ENCODE measurements at regions not wholly inside any gene's neighbourhood (a gene's known extent, or its start where the extent isn't known, plus 50 kb on each side); places are given as distances from the start of the nearest gene placed in this dataset.

DNA sequence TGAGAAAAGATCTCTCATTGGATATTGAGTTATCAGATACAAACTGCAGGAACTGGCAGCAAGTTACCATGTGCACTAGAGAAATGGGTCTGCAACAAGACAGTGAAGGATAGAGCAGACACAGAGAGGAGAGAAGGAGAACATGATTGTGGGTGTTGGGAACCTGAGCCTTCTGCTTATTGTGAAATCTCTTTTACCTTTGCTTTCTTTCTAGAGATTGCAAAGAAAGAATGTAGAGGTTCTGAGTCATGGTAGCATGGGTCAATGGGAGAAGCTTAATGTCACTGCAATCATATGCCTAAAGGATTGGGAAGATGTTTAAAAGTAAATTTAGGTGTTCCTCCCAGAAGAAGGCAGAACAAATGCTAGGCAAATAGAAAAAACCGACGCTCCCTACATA is 821.4 kb downstream of the CCSER2 start:
- ATAC-seq = no peak

DNA sequence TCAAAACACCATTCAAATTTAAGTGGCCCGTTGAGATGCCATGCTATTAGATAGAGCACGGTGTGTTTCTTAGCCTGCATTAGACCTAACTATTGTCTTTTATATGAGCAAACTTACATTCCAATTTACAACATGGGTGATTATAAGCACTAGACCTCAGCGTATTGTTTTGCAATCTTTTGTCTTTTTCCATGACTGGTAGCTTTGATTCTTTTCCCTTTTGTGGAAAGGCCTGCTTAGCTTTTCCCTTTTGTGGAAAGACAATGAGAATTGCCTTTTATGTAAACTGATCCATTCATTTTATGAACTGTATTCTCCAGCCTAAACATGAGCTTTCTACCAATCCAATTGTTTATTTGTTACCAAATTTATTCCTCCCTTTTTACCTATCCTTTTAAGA is 823.1 kb downstream of the CCSER2 start:
- no peak for ATAC-seq

DNA sequence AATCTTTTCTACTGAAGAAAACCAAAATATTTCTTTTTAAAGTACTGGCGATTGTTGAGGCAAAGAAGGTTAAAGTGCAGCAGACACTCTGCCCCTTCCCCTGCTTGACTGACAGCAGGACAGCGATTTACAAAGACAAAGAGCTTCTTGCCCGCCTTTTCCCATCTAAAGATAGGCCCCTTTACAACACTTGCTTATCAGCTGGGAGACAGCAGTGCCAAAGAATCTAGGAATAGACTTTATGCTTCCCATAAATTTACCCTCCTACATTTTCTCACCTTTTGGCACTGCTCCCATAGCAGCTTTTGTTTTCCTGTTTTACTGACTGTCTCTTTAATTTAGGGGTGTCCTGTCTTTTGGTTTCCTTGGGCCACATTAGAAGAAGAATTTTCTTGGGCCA is 824.1 kb downstream of the CCSER2 start:
- no peak for ATAC-seq

DNA sequence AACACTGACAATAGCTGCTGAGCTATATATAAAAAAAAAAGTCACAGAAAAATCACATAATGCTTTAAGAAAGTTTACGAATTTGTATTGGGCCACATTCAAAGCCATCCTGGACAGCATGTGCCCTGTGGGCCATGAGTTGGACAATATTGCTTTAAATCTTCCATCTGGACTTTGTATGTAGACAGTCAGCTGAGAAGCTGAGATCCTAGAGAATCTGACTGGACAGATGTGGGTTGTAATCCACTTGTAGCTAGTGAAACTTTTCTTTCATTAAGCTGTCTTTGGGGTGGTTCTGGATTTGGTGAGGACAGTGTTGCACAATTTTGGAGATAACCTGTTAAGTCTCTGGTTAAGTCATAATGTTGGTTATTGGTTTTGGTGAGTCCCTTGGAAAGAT is 824.5 kb downstream of the CCSER2 start:
- no peak for ATAC-seq

DNA sequence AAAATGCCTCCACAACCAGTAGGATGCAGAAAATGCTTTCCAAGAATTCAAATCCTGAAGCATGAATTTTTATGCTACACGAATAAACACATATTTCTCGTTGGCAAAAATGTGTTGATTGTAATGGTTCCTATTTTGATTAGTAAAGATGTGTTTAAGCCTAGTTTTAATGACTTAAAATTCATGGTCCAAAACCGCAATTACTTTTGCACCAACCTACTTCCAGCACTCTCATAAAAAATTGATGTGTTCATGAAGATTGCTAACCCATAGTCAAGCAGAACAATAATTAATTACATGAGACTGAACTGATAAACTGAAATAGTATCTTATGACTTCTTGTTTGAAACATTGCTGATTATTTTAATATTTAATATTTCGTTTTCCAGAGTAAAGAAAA is 828.8 kb downstream of the CCSER2 start:
- no peak for ATAC-seq

DNA sequence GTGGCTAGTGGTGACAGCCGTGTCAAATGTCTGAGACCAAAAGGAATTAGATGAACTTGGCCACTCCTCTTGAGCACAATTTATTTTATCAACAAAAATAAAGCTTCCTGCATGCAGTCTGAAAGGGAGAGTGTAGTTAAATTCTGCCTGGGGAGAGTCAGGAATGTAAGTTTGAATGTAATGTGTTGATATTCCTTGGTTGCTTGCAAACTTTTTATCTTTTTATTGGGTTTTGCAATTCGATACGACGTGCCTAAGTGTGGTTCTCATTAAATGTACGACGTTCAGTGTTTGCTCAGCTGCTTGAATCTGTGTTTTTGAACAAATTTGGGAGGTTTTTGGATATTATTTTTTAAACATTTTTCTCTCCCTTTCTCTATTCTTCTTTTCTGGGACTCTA is 839.9 kb downstream of the CCSER2 start:
- ATAC-seq = no peak

DNA sequence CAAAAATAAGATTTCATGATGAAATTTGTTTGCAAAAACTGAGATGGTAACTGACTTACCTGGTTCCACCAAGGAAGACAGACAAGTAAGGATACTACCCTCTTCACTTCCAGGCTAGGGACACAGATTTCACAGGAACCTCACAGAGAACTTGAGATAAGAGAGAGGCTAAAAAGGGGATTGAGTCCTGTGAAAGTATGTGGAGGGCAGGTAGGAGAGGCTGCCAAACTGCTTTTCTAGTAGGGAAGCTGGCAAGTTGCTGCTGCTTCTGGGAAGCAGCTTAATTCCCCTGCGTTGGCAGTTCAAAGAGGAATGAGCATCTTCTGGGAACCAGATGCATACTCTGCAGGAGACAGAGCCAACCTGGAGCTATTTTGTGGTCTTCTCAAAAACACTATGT is 841.6 kb downstream of the CCSER2 start:
- no peak for ATAC-seq

DNA sequence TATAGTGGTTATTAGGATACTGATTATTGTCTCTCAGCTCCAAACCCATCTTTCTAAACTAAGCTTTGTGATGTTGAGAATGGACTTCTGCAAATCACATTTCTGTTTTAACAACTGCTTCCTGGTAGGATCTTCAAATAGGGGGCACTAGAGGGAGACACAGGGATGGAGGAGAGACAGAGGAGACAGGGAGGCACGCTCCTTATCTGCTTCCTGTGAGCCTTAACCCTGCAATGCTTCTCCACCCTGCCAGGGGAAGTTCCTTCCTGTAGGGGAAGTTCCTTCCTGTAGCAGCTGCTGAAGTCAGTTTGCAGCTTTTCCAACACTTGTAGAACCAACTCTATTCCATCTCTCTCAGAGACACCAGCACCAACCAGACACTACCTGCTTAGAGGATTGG is 847.2 kb downstream of the CCSER2 start:
- no peak for ATAC-seq

DNA sequence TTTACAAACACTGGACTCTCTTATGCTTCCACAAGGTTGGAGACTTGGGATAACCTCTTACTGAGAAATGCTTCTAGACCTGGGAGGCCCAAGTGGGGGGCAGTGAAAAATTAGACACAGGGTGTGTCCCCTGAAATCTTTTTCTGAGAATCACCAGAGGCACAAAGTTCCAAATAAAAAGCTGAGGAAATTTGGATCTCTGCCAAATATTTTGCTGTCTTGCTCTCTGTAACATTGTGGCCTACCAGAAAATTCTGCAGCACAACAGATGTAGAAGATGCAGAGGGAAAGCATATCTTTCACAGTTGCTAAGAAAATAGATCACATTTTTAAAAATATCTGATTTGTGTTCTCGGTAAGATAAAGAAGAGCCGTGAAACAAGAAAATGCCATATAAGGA is 849.4 kb downstream of the CCSER2 start:
- no peak for ATAC-seq

DNA sequence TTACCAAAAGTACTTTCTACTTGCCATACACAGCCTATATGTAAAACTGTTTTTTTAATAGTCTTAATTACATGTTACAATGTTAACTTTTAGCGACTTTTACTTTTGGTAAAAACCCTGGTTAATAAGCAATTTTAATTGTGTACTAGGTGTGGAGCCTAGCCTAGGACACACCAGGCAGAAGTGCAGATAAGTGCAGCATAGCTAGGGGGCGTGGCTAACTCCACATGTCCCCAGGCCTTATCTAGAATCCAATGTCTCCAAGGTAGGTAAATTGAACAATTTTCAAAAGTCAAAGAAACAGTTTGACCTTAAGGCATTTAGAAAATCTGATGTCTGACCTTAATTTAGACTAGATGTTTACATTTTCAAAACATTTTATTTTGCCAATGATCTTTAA is 858.7 kb downstream of the CCSER2 start:
- no peak for ATAC-seq

DNA sequence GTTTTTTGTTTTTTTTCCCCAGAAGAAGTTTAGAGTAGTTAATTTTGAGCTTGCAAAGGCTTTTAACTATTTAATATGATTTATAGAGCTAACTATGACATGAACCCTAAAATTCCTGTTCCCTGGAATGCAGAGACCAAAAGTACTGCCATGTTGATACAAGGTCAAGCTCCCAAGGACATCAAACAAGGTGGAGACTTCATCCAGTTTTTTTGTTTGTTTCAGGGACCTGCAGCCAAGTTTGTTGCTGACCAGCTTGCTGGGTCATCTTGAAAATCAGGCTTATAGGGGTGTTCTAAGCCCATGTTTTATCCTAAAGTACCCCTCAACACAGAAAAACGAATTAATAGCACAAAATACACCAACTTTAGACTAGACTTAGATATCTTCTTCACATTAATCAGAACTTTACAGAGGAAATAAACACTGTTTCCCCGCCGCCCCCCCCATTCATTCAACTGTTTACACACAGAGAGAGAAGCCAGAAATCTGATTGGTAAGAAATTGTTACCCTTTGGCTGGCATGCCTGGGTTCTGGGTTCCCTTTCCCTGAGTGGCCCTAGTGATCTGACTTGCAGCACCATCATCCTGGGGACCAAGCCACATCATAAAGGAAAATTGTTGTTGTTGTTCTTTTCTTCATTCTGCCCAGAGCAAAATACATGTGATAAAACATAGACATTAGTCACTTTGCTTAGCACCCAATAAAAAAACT is 860.5 kb downstream of the CCSER2 start:
- ATAC-seq = no peak

DNA sequence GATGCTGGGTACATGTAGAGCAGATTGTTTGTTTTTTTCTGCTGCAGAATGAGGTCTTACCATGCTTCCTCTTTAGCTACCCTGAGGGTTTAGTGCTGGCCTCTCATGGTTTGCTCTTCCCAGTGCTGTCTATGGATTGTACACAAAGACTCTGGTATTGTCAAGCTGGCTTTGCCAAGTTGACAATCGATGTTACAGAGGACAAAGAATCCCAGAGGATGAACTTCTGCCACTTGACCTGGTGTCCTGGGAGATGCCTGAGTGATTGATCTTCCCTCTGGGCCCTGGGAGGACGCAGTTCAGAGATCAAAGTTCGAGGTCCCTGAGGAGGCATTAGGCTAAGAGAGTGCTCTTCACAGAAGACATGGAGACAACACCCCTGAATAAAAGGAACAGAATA is 865.4 kb downstream of the CCSER2 start:
- ATAC-seq = no peak

DNA sequence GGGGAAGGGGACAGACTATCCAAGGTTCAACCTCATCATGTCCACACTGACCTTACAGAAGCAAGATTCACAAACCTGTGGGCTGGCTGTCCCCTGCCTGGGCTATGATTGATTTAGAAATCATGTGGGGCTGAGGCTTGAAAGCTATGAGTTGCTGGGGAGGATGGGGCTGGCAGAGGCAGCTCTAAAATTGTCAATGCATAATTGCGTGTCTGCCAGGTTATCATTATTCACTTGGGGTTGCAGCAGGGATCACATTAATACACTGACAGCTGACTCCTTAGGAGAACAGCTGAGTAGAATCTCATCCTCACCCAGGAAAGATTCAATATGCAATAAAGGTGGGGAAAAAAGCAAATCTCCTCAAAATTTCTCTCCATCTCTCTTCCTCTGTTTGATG is 866.3 kb downstream of the CCSER2 start:
- ATAC-seq = no peak

DNA sequence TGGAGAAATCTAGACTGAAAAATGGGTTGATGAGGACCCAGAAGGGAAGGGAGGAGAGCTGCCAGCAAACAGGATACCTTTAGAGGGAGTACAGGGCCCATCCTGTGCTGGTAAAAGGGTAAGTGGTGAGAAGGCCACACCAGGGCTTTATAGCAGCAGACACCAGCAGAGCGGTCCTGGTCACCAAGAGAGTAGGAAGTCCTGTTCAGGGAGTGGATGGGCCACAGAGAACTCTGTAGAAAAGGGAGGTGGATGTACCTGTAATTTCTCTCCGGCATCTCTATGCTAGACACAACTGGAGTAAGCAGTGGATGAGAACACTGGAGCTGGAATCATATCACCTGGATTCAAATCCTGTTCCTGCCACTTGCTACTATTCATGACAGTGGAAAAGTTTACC is 867.2 kb downstream of the CCSER2 start:
- ATAC-seq = no peak

DNA sequence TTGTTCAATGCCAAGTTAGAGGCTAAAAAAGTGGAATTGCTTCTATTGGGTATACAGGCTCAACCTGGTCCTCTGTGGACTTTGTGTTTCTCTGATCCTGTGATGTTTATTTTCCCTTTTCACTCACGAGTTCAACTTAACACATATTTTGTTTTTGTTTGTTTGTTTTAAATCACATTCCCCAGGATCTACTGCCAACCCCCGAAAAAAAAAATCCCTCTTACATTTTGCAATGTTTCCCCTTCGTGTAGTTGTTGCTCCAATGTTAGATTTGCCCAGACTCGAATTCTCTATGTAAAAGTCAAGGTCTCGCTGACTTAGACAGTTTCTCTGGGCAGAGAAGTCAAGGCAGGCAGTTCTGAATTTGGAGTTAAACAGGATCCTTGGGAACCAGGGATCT is 876.4 kb downstream of the CCSER2 start:
- no peak for ATAC-seq

DNA sequence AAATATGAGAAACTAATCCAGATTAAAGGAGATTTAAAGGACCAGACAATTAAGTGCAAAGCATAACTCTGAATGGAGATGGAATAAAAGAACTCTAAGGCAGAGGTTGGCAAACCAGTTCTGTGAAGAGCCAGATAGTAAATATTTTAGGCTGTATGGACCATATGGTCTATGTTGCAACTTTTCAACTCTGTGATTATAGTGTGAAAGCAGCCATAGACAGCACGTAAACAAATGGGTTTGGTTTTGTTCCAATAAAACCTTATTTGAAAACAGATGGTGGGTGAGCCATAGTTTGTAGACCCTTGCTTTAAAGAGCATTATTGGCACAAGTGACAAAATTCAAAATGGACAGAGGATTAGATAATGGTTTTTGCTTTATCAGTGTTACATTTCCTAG is 884.1 kb downstream of the CCSER2 start:
- no peak for ATAC-seq

DNA sequence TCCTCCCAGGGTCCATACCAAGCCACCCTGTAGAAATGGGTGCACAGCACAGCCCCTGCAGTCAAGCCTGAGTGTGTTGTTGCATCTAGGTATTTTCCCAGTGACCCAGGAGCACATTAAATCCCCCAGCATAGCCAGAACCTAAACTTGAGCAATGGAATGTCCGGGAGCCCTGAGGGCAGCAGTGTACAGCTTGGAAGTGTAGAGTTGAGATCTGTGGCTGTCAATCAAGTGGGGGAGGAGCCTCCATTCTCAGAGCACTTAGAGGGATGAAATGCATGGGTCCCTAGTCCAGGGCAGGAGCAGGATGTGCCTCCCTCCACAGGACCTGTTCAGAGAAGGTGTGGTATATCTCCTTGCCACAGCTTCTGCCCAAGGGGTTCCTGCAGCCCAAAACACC is 885.1 kb downstream of the CCSER2 start:
- no peak for ATAC-seq

DNA sequence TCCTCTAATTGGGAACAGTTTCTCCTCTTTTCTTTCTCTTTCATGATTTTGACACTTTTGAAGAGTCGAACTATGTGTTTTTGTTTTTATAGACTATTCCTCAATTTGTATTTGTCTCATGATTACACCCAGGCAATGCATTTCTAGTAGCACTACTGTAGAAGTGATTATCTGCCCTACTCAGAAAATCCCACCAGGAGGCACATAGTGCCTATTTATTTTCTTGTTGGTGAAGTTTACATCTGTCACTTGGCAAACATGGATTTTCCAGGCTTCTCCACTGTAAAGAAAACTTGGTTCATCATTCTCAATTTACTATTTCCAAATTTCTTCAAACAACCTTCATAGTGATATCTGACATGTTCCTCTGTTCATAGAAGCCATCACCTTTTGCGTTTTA is 893.9 kb downstream of the CCSER2 start:
- ATAC-seq = no peak

DNA sequence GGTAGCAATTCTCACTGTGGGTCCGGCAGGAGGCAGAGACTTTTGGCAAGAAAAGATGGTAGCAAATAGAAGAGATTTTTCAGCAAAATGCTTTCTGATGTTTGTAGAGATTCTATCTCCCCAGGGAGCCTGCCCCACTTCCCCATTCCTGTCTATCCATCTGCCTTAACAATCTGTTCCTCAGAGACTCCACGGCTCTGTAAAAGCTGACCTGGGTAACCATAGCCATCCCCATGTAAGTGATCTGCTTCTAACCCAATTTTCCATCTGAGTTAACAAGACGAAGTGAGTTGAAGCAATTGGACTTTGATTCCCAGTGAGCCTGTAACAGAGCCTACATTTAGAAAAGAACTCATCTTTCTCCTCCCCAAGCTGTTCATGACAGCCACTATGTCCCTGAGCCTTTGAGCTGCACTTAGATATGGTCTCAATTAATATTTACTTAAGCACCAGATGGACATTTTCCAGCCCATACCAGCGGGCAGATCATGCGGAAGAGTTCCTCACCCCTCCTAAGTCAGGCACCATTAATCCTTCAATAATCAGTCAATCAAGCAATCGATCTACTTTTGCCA is 896.1 kb downstream of the CCSER2 start:
- ATAC-seq = no peak

DNA sequence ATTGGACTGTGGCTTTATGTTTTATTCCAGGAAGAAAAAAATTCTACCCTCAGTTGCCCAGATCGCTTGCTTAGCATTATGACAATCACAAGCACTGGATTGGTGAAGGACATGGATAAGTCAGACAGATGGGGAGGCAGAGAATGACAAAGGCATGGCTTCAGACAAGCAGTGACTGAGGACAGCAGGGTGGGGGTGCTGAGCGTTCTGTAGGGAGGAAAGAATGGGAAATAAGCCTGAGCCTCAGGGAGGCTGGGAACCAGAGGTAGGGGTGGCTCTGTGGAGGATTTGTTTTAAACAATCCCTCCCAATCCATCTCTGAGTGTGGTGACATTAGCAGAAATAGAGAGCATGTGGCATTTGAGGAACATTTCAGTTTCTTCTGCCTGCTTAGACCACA is 896.9 kb downstream of the CCSER2 start:
- no peak for ATAC-seq

DNA sequence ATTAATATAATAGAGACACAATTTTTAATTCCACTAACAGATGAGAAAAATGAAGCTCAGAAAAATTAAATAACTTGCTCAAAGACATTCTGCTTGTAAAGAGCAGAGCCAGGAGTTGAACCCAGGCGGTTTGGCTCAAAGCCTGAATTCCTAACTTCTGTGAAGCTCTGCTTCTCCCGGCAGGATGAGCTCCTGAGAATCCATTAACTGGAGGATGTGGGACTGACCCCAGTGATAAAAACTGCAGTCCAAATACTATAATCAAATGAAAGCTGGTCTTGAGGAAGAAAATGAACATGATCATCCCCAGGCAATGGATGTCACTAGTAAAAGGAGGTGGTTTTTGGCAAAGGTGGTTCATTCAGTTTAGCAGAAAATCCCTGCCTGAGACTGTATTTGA is 898.2 kb downstream of the CCSER2 start:
- no peak for ATAC-seq

DNA sequence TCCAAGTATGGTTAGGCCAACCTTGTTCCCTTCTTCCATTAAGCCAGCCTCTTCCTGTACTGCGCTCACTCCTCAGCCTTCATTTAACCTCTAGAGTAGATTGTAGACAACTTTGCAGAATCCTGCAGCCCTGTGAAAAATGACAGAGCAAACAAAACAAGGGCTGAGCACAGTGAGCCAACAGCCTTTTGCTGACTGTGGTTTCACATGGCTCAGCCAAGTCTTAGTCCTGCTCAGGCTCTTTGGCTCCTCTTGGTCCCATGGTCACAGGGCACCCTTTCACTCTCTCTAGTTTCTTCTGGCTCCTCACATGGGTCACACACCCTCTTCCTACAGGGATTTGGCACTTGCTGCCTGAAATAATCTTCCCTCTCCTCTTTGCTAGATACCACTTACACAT is 900.3 kb downstream of the CCSER2 start:
- no peak for ATAC-seq

DNA sequence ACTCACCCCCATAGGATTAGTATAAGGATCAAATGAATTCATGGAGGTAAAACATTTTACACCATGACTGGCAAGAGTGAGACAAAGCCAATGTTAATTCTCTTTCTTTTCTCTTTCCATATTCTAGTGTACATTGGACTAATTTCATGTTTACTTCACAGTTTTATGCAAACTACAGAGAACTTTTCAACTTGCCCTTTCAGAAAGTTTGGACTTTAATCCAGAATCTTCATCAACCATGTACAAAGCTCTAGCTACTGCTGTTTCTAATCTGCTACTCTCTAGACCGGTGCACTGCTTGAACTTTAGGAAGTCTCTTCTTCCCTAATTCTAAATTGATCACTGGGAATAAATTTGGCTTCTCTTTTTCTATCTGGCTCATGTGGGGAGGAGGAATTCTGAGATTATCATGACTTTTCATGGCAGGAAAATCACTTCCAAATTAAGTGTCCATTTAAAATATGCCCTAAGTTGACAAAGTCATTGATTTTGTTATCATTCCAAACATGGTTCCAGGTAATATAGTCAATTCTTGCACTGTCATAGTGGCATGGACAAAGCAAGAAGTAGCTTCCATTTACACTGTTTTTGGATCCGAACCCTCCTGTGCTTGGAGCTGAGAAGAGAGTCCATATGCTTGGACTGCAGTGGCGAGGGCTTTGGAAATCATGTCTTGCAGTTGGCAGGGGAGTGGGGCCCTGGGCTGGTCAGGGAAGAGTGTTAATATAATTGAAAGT is 903.3 kb downstream of the CCSER2 start:
- no peak for ATAC-seq

DNA sequence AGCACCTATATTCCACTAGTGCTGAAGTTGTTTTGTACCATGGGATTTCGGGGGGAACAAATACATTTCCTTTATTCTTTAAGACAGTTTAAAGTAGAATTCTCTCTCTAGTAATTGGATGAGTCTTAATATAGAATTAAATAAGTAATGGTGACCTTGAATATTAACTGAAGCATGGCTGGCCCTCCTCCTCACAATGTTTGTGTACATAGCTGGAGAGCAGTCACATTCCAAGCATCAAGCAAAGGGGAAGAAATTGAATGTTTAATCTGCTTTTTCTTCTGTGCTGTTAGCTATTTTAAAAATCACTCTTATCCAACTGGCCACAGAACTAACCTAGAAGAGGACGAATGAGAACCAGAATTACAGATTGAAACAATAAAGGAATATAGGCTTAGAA is 906.9 kb downstream of the CCSER2 start:
- ATAC-seq = no peak
